MM.1S (cell line): ENCODE measurements at regions not wholly inside any gene's neighbourhood (a gene's known extent, or its start where the extent isn't known, plus 50 kb on each side); places are given as distances from the start of the nearest gene placed in this dataset.

Experiments used
- DNase-seq: peaks from one replicate; pipeline ENCODE4 v3.0.0-alpha.2; 2015
- H2AFZ ChIP-seq: fragments of 300-600 bp; sonication (generic); 2 replicates; pipeline ENCODE4 v1.6.0; 2016; ENCODE audit warnings: antibody characterized with exemption, low read length
- H3F3A ChIP-seq: fragments of 300-600 bp; sonication (generic); 2 replicates; pipeline ENCODE4 v1.6.1; 2016; ENCODE audit warnings: mild to moderate bottlenecking, antibody characterized with exemption, low read length, moderate library complexity, mixed read lengths; ENCODE audit not compliant: insufficient read depth
- H3K27ac ChIP-seq: fragments of 300-600 bp; sonication (generic); 2 replicates; pipeline ENCODE4 v1.5.1; 2016; ENCODE audit warnings: mild to moderate bottlenecking, low read length
- H3K27me3 ChIP-seq: fragments of 300-600 bp; sonication (generic); replicated peaks from 2 replicates; pipeline ENCODE4 v1.6.0; 2016; ENCODE audit warnings: low read length; ENCODE audit not compliant: insufficient read depth
- H3K36me3 ChIP-seq: fragments of 300-600 bp; sonication (generic); replicated peaks from 2 replicates; pipeline ENCODE4 v1.6.1; 2016; ENCODE audit warnings: mild to moderate bottlenecking, low read length, mixed read lengths; ENCODE audit not compliant: insufficient read depth
- H3K4me1 ChIP-seq: fragments of 300-600 bp; sonication (generic); 2 replicates; pipeline ENCODE4 v1.6.1; 2016; ENCODE audit warnings: low read length, mixed read lengths
- H3K4me2 ChIP-seq: fragments of 300-600 bp; sonication (generic); 2 replicates; pipeline ENCODE4 v1.6.0; 2016; ENCODE audit warnings: low read depth, low read length
- H3K4me3 ChIP-seq: fragments of 300-600 bp; sonication (generic); 2 replicates; pipeline ENCODE4 v1.5.1; 2016; ENCODE audit warnings: low read length, mixed read lengths
- H3K79me2 ChIP-seq: fragments of 300-600 bp; sonication (generic); 2 replicates; pipeline ENCODE4 v1.6.1; 2016; ENCODE audit warnings: mixed run types, low read length, mixed read lengths
- H3K9ac ChIP-seq: fragments of 300-600 bp; sonication (generic); 2 replicates; pipeline ENCODE4 v1.6.1; 2016; ENCODE audit warnings: low read length, mixed read lengths
- H3K9me2 ChIP-seq: fragments of 300-600 bp; sonication (generic); replicated peaks from 2 replicates; pipeline ENCODE4 v1.6.1; 2016; ENCODE audit warnings: mild to moderate bottlenecking, low read length, mixed read lengths; ENCODE audit not compliant: insufficient read depth
- H3K9me3 ChIP-seq: fragments of 300-600 bp; sonication (generic); replicated peaks from 2 replicates; pipeline ENCODE4 v1.6.1; 2016; ENCODE audit warnings: mild to moderate bottlenecking, low read length, mixed read lengths; ENCODE audit not compliant: insufficient read depth
- H4K20me1 ChIP-seq: fragments of 300-600 bp; sonication (generic); 2 replicates; pipeline ENCODE4 v1.6.1; 2016; ENCODE audit warnings: mild to moderate bottlenecking, low read length, moderate library complexity, mixed read lengths; ENCODE audit not compliant: insufficient read depth
- CTCF ChIP-seq: fragments of 300-600 bp; sonication (generic); IDR thresholded peaks from 2 replicates; pipeline ENCODE4 v1.5.1; 2016; ENCODE audit warnings: antibody characterized with exemption, low read length, mixed read lengths
- EZH2 ChIP-seq: fragments of 300-600 bp; sonication (generic); optimal IDR thresholded peaks from 2 replicates; pipeline ENCODE3; 2017; ENCODE audit warnings: low read depth, mild to moderate bottlenecking, antibody characterized with exemption, low read length, mixed read lengths
- EZH2phosphoT487 ChIP-seq: fragments of 300-600 bp; sonication (generic); IDR thresholded peaks from 2 replicates; pipeline ENCODE4 v1.6.1; 2018; ENCODE audit warnings: antibody characterized with exemption, low read length

DNA sequence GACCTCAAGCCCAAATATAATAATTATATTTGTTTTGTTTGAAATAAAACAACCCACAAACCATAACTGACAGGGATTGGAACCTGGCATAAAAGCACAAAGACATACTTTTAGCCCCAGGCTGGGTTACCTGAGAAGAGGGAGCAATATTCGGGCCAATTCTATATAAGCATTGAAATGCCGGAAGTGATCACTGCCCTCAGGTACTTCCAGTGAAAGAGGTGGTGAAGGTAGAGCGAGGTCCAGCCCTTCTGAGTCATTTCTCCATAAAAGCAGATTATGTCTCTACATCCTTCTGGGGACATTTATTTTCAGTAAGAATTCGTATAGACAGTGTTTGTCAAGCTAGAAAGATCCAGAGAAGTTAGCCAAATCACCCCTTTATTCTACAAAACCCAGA is 59.6 kb downstream of the GCNT4 start:
- Histone ChIP-seq H2AFZ (no peak overlapping the region), H3K9me2 (no peaks in the 10 kb centered on the region), H3K79me2 (no peaks in the 10 kb centered on the region), H3K27me3 (no peaks in the 10 kb centered on the region), H3F3A (no peaks in the 10 kb centered on the region), H3K36me3 (no peaks in the 10 kb centered on the region), H4K20me1 (no peaks in the 10 kb centered on the region), H3K4me3 (no peak overlapping the region), H3K27ac (no peak overlapping the region), H3K9me3 (no peaks in the 10 kb centered on the region), H3K4me2 (no peak overlapping the region), H3K9ac (no peak overlapping the region), H3K4me1 (no peaks in the 10 kb centered on the region)
- DNase-seq, result no peak
- TF ChIP-seq CTCF (no peak), EZH2 (no peak), EZH2phosphoT487 (no peak)

GRCh38 chr5:74991522-74991921 is 60.8 kb downstream of the GCNT4 start:
- Histone ChIP-seq H3K9ac (no peak overlapping the region), H3K4me3 (no peak overlapping the region), H3K79me2 (no peaks in the 10 kb centered on the region), H4K20me1 (no peaks in the 10 kb centered on the region), H3K36me3 (no peaks in the 10 kb centered on the region), H3K27me3 (no peaks in the 10 kb centered on the region), H3K27ac (no peak overlapping the region), H2AFZ (no peak overlapping the region), H3K9me3 (no peaks in the 10 kb centered on the region), H3K9me2 (no peaks in the 10 kb centered on the region), H3K4me1 (no peaks in the 10 kb centered on the region), H3F3A (no peaks in the 10 kb centered on the region), H3K4me2 (no peak overlapping the region)
- no peak for DNase-seq
- TF ChIP-seq CTCF (no peak), EZH2 (no peak), EZH2phosphoT487 (no peak)

DNA sequence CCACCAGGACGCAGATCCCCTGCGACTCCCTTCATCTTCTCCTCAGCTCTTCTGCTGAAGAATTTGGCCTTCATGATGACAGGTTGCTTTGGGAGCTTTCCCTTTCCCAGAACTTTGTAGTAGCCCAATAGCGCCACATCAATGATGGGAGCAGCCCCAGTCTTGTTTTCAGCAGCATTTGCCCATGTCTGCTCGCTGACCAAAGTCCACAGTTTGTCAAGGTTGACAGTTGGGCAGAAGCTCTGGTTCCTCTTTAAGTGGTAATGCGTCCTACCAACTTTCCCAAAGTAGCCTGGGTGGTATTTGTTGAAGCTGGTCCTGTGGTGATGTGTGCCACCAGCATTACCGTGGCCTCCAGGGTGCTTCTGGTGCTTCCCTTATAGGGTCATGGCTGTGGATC is 62.2 kb downstream of the GCNT4 start:
- H2AFZ ChIP-seq, result no peak overlapping the region
- no peaks in the 10 kb centered on the region for H3K27me3 ChIP-seq
- no peaks in the 10 kb centered on the region for H4K20me1 ChIP-seq
- no peaks in the 10 kb centered on the region for H3K4me1 ChIP-seq
- no peaks in the 10 kb centered on the region for H3K9me3 ChIP-seq
- H3K9ac ChIP-seq, result no peak overlapping the region
- TF ChIP-seq CTCF (no peak), EZH2phosphoT487 (no peak), EZH2 (no peak)
- DNase-seq, result no peak
- H3K9me2 ChIP-seq, result no peaks in the 10 kb centered on the region
- no peaks in the 10 kb centered on the region for H3F3A ChIP-seq
- H3K27ac ChIP-seq, result no peak overlapping the region
- H3K4me2 ChIP-seq, result no peak overlapping the region
- H3K79me2 ChIP-seq, result no peaks in the 10 kb centered on the region
- H3K4me3 ChIP-seq, result no peak overlapping the region
- H3K36me3 ChIP-seq, result no peaks in the 10 kb centered on the region
